Ecto neural progenitor cell (in vitro differentiated cells): ENCODE measurements at regions not wholly inside any gene's neighbourhood (a gene's known extent, or its start where the extent isn't known, plus 50 kb on each side); places are given as distances from the start of the nearest gene placed in this dataset.
"Not testable (repeated sequence)": the region's sequence is repeated elsewhere in the genome, so short reads cannot be mapped to it uniquely, and the experiment has no call there.

Experiments used
- DNase-seq: peaks from one replicate; pipeline ENCODE4 v3.0.0-alpha.2; 2018; ENCODE audit warnings: low spot score

DNA sequence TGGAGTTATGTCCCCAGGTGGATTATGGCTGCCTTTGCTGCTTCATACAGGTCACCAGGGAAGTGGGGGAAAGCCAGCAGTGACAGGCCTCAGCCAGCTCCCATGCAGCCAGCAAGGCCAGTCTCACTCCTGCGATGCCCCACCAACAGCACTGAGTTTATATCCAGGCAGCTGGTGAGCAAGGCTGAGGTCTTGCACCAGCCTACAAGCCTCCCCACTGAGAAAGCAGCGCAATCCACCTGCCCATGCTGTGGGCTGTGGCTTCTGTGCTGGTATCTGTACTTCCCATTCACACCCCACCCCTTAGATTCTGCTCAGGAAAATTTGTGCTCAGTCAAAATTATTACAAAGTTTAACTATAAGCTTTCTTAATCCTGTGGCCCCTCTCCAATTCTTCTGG is 153.5 kb downstream of the HHIP start:
- no peak for DNase-seq

DNA sequence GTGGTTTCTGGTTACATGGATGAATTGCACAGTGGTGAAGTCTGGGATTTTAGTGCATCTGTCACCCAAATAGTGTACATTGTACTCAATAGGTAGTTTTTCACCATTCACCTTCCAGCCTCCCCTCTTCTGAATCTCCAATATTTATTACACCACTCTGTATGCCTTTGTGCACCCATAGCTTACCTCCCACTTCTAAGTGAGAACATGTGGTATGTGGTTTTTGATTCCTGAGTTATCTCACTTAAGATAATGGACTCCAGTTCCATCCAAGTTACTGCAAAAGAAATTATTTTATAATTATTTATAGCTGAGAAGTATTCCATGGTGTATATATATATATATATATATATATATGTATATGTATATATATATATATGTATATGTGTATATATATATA is 155.8 kb downstream of the HHIP start:
- no peak for DNase-seq

DNA sequence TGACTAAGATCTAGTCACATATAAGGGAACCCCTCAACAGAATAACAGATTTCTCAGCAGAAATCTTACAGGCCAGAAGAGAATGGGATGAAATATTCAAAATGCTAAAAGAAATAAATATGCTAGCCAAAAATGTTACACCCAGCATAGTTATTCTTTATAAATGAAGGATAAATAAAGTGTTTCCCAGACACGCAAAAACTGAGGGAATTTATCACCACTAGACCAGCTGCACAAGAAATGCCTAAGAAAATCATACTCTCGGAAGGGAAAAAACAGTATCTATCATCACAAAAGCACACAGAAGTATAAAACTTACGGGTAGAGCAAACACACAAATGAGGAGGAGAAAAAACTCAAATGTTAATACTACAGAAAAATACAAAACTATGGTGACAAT is 162.1 kb downstream of the HHIP start:
- no peak for DNase-seq

DNA sequence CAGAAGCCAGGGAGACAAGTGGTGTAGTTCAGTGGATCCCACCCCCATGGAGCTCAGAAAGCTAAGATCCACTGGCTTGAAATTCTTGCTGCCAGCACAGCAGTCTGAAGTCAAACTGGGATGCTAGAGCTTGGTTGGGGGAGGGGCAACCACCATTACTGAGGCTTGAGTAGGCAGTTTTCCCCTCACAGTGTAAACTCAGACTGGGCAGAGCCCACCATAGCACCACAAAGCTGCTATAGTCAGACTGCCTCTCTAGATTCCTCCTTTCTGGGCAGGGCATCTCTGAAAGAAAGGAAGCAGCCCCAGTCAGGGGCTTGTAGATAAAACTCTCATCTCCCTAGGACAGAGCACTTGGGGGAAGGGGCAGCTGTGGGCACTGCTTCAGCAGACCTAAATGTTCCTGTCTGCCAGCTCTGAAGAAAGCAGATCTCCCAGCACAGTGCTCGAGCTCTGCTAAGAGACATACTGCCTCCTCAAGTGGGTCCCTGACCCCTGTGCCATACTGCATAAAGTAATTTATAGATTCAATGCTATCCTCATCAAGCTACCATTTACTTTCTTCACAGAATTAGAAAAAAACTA is 163.2 kb downstream of the HHIP start:
- peak; percentile 43 for DNase-seq

DNA sequence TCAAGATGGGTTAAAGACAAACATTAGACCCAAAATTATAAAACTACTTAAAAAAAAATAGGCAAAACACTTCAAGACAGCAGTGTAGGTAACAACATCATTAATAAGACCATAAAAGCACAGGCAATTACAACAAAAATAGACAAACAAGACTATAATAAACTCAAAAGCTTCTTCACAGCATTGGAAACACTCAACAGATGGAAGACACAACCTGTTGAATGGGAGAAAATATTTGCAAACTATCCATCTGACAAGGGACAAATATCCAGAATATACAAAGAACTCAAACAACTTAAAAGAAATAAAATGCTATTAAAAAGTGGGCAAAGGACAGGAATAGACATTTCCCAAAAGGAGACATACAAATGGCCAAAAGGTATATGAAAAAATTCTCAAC is 170.7 kb downstream of the HHIP start:
- no peak for DNase-seq

DNA sequence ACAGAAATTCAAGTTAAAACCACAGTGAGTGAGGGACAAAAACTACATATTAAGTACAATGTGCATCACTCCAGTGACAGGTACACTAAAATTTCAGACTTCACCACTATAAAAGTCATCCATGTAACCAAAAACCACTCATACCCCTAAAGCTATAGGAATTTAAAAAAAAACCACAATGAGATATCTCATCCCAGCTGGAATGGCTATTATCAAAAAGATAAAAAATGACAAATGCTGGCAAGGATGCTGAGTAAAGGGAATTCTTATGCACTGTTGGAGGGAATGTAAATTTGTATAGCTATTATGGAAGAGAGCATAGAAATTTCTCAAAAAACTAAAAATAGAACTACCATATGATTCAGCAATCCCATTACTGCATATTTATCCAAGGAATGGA is 171.1 kb downstream of the HHIP start:
- no peak for DNase-seq

DNA sequence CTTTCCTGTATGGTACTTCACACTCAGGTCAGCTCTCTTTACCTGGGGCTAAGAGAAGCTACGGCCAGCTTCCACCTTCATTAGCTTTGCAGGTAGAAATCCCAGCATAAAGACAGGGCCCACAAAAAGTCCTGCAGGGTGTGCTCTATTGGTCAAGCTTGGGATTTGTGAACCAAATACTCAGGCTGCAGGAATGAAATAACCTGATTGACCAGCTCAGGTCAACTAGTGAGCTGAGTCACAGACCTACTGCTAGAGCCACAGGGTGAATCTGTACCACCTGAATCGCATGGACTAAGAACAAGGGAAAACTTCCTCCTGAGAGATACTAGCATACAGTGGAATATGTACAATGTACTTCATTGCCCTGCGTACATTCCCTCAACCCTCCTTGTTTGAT is 172.2 kb downstream of the HHIP start:
- no peak for DNase-seq

DNA sequence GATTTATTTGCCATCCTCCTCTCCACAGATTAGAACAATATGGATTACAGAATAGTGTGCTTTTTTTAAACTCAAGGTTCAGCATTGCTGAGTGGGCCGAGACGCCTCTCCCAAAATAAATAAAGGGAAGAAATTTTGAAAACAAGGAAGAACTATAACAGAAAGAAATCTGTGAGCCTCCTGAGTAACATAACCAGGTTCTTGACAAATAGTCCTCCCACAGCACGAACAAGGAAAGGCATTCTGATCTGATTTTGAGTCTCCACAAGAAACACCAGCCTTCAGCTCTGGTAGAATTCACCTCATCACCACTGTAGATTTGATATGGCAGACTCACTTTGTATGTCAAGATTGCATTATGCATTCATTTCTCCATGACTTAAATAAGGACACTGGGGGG is 173.6 kb downstream of the HHIP start:
- no peak for DNase-seq

DNA sequence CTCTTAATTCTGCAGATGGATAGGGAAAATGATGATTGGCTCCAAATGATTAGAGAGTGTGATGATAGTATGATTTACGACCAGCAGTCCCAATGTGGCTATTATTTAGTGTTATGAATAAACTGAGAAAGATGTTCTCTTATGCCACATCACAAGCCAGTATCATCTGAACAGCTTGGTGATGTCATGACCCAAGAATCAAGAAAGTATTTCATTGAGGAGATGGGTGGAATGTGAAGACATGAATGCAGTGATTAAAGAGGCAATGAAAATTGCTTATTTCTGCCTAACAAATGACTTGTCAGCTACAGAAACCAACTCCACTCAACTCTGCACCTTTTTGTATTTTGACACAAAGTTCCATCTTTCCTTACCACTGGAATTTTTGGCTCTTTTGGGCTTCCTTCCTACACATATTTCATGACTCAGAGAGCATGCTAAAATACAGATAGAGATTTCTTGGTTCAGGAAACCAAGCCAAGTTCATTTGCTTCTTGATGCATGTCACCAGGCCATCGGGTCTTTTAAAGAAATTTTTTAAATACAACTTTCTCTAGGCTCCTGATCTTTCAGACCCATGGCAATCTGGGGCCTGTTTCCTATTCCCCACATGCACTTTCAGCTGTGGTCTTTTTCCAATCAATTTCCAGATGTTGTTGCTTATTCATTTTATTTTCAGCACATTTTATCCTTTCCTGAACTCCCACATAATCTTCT is 174.2 kb downstream of the HHIP start:
- no peak for DNase-seq

DNA sequence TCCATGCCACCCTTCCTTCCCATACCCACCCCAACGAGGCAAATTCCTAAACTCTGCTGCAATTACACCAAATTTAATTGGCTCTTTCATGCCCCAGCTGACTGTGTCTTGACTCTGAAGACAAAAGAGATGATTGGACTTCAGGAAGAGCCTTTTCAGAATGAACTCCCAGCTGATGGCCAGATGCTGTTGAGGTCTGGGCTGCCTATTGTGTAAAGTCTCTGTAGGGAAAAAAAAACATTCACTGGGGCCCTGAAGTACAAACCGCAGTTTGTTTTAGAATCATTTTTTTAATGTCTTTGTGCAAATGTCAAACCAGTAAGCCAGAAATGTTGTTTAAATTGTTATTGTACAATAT is 174.8 kb downstream of the HHIP start:
- DNase-seq: no peak

DNA sequence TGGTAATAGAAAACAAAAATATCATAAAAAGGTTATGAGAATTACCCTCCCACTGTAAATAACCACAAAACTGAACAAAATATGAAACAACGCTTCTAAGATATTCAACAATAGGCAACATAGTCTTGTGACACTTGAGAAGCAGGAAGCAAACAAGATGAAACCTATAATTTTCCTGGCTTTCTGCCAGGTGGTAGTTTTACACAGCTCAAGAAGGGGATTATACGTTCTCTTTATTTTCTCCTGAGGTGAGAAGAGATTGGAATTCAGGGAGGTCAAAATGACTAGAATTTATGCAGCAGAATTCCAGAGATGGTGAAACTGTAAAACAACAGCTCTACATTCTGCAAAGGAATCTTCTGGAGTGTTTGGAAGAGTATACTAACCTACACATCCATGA is 186.0 kb downstream of the HHIP start:
- no peak for DNase-seq

DNA sequence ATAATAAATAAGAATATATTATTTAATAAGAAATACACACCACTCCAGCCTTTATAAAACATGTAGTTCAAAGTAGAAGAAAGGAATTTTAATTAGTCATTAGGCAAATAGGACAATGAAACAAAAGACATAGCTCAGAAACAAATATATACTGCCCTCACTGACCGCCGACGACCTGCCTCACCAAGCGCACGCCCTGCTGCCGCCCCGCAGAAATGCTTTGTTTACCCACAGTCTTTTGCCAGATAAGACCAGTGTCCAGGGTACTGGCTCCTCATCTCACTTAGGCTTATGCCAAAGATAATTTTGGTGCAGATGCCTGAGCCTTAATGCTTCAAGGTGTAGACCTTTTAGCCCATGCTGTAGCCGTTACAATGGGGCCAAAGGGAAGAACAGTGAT is 199.5 kb downstream of the HHIP start:
- no peak for DNase-seq

DNA sequence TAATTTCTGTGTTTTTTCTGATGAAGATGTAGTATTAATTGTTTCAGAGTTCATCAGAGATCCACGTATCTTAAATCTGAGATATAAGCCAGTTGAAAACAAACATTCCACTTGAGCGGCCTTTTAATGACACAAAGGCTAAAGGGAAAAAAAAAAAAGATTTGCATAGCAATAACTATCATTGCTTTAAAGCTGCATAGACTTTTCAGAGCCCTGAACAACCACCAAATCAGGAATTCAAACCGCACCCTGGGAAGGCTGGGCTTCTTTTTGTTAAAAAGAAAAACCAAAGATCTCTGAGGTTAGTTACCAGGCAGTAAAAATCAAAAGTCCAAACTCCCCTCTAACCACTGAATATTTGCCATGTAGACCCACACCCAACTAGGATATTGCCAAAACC is 206.0 kb downstream of the HHIP start:
- no peak for DNase-seq

DNA sequence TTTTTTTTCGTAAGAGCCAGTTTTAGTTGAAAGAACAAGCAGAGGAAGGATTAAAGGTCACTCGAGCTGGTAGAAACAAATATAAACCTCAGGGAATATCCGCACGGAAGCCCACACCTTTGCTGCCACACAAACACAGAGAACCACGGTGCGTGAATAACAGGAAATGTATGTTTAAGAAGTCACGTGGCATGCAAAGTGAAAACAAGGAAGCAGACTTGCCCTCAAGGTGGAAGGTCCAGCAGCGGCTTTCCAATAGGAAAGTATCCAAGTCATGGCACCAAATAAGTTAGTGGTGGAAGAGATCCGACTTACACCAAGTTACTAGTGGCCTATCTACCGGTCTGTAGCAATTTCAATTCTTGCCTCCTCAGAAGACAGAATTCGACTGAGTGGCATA is 215.5 kb downstream of the HHIP start:
- DNase-seq: no peak

DNA sequence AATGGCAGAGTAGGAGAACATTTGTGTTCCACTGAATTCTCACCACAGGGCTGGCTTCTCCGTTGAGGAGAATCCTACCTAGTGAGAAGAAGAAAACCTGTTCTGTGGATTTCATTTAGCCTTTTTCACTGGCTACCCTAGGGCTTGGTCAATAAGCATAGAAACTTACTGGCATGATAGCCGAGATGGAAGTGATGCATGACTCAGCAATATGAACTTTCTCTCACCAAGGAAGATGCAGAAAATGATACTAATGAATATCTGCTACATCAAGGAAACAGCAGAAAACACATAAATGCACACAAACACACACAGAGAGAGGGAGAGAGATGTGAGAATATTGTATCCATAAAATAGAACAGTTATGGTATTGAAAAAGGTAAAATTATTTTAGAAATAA is 216.3 kb downstream of the HHIP start:
- no peak for DNase-seq

DNA sequence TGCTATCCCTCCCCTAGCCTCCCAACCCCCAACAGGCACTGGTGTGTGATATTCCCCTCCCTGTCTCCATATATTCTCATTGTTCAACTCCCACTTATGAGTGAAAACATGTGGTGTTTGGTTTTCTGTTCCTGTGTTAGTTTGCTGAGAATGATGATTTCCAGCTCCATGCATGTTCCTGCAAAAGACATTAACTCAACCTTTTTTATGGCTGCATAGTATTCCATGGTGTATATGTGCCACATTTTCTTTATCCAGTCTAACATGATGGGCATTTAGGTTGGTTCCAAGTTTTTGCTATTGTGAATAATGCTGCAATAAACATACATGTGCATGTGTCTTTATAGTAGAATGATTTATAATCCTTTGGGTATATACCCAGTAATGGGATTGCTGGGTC is 218.9 kb downstream of the HHIP start:
- not testable (repeated sequence) for DNase-seq

DNA sequence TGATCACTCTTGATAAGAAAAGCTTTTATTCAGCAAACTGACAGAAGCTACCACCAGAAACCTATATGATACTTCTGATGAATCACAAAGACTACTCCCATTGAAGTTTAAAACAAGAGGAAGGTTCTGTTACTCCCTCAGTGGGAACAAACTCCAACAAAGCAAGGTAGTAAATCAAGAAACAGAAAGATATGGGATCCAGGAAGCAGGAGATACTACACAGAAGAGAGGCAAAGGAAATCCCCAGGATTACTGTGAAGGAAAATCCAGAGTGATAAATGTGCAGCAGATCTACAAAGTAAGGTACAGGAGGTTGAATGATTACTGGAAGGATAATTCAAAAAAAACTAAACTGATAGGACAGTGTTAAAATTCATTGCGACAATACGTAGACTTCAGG is 222.4 kb downstream of the HHIP start:
- DNase-seq: no peak

DNA sequence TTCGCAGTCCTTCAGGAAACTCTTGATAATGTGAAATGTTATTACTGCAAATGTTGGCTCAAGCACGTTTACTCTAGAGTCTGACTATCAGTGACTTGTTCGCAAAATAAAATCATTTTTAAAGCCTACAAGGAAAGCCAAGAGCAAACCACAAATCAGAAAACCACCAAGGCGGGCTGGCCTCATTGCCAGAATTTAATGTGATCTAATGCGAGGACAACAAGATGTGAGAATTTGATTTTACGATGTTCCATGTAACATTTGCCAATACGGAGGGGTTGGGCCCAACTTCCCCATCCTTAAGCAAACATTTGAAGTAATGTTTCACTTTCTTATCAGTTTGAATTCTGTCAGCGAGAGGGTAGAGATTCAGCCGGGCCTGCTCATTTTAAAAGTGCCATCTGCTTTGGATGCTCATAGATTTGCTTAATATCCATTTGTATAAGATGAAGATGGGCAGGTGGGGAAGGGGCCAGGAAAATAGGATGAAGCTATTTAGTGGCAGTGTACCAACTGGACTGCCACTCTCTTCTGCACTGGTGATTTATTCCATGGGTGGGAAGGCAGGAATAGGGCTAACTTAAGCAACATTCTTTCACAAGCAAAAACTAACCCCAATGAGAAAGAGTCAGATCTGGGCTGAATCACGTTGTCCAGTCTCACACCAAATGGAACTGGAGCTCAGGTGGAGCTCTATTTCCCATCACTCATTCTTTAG is 225.3 kb downstream of the ANAPC10 start:
- DNase-seq: no peak

DNA sequence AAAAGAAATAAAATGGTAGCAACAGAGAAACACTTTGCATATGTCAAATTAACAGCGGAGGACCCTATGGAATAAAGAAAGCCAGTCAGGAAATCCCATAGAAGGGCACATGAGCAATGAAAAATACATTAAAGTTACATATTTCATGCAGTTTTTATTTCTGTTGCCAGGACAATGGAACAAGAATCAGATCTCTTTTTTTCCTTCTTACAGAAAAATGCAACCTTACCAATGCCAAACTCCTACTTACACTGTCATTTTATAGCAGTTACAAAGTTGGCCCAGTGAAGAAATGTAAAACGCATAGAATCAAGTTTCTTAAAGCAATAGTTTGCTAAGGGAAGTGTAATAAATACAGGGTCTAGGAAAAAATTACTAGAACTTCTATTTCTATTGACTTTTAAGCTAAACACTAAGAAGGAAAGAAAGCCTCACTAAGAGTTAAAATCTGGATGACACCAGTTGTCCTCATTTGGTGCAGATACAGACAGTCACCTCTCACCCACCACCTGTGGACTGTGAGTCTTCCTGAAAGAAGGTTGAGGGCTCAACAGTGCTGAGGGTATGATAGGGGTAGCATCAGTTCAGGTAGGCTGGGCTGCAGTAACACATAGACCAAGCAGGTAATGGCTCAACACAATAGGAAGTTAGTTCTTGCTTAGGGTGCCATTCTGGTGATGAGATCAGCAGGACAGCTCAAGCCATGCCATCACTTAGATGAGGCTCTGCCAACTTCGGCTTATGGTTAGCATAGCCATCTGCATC is 224.6 kb downstream of the ANAPC10 start:
- no peak for DNase-seq

DNA sequence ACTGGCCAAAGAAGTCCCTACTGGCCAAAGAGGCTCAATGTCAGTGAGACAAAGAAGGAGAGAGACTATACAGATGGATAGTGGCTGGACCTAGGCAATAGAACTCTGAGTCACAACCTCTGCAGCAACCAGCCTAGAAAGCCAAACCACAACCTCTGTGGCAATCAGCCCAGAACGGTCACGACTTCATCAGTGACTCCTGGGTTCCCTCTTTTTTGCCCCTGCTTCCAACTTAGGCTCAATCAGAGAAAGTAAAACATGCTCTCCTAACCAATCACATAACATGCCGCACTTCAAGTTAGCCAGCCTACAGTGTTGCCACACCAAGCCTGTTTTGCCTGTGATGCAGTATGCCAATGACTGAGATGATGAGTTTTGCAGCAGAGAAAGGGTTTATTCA is 203.4 kb downstream of the ANAPC10 start:
- no peak for DNase-seq

DNA sequence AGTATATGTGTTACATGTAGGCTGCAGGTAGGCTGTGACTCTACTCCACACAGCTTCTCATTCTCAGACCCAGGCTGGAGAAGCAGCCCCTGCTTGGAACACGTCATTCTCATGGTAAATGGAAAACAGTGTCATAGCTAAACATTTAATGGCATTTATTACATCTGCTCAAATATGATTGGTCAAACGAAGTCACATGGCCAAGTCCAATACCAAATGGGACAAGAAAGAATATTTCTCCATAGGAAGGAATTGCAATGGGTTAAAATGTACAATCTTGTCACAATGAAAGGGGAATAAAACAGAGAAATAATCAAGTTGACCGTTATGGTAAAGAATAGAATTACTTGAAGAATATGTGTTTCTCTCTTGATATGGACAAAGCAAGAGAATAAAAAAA is 198.6 kb downstream of the ANAPC10 start:
- DNase-seq: no peak

DNA sequence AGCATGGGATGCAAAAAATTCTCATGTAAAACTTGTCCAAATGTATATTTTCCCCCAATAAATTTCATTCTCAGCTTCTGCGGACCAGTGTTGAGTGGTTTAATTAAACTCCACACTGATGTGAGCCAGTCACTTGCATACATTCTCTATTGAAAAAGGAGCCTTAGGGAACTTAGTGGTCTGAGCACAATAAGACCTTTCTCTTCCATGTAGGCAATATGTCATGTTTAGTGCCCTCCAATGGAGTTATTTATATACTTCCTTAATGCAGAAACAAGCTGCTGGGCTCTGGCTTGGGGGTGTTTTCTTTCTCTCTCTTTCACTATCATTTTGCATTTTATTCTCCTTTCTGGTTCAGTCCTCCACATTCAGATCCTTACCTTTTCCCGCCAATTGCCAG is 196.9 kb downstream of the ANAPC10 start:
- no peak for DNase-seq

DNA sequence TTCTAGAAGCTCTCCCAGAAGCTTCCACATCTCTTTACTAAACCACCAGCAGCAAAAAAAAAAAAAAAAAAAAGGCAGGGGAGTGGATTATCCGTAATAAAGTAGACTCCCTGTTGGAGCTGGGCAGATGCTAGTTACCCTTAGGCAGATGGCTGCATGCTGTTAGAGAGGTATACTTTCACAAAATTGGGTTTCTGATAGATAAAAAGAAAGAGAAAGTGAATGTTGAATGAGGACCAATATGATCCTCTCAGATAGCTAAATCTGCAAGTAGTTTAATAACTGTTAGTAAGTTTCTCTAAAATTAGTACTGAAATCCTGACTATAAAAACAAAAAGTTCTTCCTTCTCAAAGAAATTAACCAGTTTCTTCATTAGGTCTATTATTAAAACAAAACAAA is 195.4 kb downstream of the ANAPC10 start:
- DNase-seq: no peak
